Sigmoid colon (tissue), 4 donors: ENCODE measurements at regions not wholly inside any gene's neighbourhood (a gene's known extent, or its start where the extent isn't known, plus 50 kb on each side); places are given as distances from the start of the nearest gene placed in this dataset.

ENCODE experiments used
- CTCF ChIP-seq, 4 experiments: fragments of 450-650 bp in 3 of 4; fragments of 200-600 bp in 1 of 4; IDR thresholded peaks; one replicate each; pipeline ENCODE4 v1.5.1; 2016 to 2019; ENCODE audit warnings: antibody characterized with exemption in 4 of 4, mild to moderate bottlenecking in 3 of 4, moderate library complexity in 2 of 4
- EP300 ChIP-seq, 4 donors: sonication (generic); formaldehyde crosslinking; IDR thresholded peaks; one replicate each; pipeline ENCODE4 v1.6.1; 2017; ENCODE audit warnings: antibody characterized with exemption in 4 of 4
- POLR2A ChIP-seq, 2 donors: fragments of 450-650 bp; IDR thresholded peaks; one replicate each; pipeline ENCODE4 v1.6.1; 2016; ENCODE audit warnings: antibody characterized with exemption in 2 of 2, mild to moderate bottlenecking in 2 of 2, moderate library complexity in 2 of 2

GRCh38 chr1:222941425-222941824 is 126.6 kb downstream of the DISP1 start:
- TF ChIP-seq CTCF (IDR thresholded peaks at IDR 0.05) (no peak), POLR2A (IDR thresholded peaks at IDR 0.05) (no peak), EP300 (IDR thresholded peaks at IDR 0.05) (no peak)
